NCI-H1092 (cell line): ENCODE measurements at regions not wholly inside any gene's neighbourhood (a gene's known extent, or its start where the extent isn't known, plus 50 kb on each side); places are given as distances from the start of the nearest gene placed in this dataset.

Experiments used
- DNase-seq: peaks from one replicate; lab custom pipeline; 2025; lab: John Stamatoyannopoulos, UW

DNA sequence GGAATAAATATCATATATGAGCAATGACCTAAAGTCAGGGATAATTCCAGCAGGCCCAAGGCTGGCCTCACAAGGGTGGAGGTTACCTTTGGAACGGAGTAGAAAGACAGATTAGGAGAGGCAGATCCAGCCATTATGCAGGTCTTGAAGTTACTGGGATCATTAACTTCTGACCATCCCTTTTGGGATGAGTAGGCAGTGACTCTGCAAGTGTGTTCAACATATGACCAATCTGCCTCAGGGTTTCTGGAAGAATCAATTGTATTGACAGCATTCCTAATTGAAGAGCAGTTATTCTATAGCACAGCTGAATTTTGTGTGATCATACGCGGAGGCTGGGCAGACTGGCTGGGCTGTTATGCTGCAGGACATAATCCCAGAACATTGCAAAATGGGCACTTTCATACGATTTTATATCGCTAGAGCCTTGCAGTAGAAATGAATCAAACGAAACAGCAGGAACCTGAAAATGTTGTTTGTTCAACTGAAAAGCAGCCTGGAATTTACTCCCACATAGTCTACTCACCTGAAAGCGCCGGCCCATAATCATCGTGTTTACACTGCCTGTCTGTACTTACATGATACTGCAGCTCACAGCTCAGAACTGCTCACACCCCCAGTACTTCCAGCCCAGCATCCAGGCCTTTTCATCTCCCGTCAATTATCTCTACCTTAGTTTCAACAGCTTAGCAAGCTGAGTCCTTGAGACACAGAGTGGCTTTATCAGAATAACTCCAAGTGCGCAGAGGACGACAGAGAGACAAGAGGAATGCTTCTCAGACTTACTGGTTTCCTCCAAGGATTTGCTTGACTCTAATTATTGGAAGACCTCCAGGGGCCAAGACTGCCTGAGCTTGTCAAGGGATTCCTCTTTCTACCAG lies 556.1 kb downstream of the EFNB2 start:
- no peak for DNase-seq

DNA sequence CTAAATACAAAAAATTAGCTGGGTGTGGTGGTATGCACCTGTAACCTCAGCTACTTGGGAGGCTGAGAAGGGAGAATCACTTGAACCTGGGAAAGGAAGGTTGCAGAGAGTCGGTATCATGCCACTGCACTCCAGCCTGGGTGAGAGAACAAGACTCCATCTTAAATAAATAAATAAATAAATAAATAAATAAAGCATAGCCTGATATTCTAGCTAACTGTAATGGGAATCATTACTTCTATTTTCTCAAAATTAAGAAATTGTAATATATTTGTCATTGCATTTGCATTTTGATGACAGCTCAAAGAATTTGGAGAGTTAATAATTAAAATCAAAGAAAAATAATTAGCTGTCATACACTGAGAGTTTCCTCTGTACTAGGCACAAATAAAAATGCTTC lies 561.1 kb downstream of the EFNB2 start:
- DNase-seq: no peak

DNA sequence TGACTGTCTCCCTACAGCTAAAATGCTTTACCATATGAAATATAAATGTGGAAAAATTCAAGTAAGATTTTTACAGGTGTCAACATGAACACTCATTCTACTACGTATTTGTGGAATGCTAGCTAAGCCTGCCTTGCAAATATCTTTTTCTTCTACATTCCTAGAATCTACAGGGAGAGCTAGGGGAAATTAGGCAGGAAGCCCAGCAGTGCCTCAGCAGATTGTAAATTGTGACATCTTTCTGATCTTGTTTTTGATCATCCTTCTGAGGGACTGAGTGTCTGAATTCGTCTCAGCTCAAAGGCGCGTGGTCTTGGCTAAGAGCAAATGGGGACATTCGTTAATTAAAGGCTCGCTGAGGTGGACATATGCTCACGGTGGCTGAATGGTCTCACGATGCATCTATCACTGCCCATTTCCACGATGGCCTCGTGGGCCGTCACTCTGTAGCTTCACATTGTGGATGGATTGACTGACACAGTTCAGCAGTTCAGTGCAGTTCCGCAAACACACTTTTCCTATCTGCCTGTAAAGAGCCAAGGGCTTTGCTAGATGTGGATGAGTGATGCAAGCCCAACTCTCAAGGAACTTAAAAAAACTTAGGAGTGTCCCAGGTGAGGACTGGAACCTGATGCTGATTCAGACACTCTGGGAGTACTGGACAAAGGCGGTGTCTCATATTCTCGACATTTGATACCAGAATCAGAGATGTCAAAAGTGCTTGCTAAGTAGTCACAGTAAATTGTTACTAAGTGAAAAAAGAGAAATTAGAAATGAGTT lies 562.5 kb downstream of the EFNB2 start:
- no peak for DNase-seq

DNA sequence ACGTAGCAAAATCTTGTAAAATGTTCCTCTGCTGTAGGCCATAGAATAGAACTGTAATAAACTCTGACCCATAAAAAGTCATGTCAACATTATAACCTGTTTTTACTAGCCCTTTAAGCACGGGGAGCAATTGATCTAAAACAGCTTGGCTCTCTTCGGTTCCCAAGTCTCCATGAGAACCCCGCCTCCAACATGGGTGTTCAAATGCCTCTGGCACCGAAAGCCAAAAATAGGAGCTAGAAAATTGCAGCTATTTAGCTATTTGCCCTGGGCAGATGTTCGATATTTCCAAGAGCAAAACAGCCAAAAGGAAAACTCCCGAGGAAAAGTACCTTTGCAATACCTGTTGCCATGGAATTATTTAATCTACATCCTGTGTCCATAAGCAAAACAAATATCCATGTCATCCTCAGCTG lies 563.1 kb downstream of the EFNB2 start:
- DNase-seq: no peak

DNA sequence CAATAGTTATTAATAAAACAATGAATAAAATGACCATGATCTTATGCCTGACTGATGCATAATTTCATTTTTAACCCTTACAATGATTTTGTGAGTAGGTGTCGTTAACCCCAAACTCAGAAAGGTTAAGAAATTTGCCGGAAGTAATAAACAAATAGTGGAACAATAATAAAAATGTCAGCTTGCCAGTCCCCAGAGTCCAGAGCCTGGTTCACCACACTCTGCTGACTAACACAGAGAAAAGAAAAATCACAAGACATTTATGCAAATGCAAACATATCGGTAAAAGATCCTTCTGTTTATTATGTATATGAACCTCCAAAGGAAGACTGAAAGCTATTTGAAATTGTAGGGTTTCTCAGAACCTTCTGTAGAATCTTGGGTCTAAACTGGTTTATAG lies 563.7 kb downstream of the EFNB2 start:
- no peak for DNase-seq

DNA sequence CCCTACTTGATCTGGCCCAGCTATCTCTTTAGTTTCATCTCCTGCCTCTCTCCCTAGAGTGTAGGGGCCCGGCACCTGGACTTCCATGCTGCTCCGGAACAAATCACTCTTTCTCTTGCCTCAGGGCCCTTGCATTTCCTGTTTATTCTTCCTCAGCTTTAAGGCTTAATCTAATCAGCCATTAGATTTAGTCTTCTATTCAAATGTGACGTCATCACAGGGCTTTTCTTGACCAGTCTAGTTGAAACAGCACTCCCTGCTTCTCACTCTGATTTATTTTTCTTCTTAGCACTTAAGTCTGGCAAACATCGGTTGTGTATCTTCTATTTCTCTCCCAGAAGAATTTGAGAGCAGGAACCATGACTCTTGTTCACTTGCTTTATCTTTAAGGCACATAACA lies 564.1 kb downstream of the EFNB2 start:
- no peak for DNase-seq

DNA sequence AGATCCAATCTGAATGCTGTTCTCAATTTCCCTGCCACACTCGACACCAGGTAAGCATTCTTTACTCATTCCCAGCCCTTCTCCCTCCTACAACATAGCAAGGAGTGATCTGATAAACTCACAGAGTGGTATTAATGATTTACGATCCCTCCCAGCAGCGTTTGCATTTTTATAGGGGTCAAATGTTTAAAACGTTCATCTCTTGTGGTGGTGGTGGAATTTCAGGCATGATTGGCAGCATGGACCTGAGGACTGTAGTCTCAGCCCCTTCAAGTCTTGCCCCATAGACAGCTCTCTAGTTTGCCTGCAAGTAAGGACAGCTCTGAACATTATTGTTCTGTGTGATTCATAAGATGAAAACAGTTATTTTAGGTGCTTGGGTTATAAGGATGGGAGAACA lies 565.7 kb downstream of the EFNB2 start:
- DNase-seq: no peak

DNA sequence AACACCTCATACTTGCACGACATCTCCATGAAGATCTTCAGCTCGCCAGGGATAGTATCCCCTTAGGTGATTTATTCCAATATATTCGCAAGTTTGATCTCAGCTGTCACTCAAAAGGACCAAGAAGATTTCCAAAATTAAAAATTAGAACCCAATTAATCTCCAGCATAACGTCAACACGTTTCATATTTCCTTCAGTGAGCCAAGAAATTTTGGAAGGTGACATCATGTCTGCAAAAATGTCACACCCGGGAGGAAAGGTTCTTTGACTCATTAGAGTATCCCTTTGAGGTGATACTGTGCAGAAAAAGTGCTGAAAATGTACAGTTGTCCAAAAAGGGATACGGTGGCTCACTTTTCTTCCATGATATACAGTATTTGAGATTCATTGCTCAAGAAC lies 569.6 kb downstream of the EFNB2 start:
- DNase-seq: no peak

DNA sequence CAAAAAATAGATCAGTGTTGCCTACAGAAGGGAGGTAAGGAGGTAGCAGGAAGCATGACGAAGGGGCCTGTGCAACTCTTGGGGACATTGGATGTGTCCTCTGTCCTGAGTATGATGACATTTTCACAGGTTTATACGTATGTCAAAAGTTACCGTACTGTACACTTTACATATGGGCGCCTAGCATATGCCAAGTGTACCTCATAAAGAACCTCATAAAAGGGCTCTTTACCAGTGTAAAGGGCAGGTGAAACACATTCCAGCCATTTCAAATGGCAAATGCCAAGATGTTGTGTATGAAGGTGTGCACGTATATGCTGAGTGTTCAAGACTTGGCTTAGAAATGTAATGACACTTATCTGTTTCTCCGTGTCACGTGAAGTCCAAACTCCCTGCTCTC lies 573.4 kb downstream of the EFNB2 start:
- no peak for DNase-seq

DNA sequence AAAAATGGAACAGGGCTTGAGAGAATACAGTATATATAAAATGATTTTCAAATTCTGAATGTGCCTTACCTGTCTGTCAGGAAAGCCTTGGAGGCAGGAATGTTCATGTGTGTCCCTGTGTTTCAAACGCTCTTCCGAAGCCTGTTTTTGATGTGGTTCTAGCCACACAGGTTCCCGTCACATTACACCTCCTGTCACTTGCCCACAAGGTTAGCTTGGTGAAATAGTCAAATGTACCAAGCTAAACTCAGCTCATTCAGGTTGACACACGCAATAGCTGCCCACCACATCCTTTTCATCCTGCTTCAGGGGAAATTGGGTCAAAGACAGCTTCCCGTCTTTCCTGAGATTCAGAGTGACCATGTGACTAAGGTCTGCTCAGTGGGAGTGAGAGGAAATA lies 574.0 kb downstream of the EFNB2 start:
- DNase-seq: no peak

DNA sequence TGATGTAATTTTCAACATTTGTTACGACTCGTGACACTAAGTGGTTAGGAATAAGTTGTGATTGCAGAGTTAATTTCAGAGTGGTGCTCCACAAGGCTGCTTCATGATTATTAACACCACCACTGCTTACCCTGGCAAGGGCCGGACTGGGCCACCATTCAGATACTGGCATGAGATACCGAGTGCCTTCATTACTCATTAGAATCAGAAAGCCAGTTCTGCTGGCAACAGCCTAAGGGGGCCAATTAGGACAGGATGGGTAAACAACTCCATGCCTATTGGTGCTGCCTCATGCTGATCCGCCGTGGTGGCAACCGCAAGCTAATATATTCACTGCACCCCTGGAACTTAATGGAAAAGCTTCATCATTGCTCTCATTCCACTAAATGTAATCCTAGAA lies 575.1 kb downstream of the EFNB2 start:
- DNase-seq: no peak

DNA sequence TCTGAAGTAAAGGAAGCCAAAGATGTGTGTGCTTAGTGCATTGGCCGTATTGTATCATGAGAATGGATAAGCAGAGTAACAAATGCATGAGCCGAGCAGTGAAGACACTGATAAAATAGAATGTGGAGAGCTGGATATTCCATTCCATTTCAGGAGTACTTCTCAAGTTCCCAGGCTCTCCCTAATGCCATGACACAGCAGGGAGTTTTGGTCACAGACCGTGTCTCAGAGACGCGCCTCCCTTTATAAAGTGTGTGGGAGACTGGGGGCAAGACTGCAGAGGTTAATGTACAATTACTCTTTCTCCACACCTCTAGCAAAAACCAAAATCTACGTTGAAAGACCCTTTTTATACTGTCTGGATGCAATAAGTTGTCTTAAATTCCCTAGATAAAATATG lies 575.6 kb downstream of the EFNB2 start:
- no peak for DNase-seq

DNA sequence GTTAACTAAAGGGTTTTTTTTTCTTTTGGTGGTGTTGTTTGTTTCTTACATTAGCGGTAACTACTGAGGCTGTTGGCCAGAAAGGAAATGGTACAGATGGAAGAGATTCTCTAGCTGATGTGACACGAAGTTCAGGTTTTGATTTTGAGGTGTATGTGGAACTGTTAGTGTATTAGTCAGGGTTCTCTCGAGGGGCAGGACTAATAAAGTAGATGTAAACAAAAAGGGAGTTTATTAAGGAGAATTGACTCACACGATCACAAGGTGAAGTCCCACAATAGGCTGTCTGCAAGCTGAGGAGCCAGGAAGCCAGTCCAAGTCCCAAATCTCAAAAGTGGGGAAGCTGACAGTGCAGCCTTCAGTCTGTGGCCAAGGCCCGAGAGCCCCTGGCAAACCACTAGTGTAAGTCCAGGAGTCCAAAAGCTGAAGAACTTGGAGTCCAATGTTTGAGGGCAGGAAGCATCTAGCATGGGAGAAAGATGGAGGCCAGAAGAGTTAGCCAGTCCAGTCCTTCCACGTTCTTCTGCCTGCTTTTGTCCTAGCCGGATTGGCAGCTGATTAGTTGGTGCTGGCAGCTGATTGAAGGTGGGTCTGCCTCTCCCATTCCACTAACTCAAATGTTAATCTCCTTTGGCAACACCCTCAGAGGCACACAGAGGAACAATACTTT lies 577.6 kb downstream of the EFNB2 start:
- DNase-seq: no peak

DNA sequence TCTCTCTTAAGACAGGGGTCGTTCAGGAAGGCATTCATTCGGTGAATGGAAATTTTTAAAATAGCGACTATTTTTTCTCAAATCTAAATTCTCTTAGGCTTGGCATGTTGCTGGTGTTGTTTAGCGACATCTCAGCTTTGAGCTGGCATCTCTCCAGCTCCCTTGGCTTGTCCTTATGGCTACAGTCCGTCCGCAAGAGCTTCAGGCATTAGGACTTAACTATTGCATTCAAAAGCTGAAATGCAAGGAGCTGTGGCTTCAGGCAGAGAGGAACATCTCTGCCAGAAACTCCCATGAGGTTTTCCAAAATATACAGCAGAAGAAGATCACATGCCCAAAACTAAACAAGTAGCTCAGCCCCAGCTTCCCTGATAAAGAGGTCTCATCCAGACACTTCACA lies 578.5 kb downstream of the EFNB2 start:
- no peak for DNase-seq

DNA sequence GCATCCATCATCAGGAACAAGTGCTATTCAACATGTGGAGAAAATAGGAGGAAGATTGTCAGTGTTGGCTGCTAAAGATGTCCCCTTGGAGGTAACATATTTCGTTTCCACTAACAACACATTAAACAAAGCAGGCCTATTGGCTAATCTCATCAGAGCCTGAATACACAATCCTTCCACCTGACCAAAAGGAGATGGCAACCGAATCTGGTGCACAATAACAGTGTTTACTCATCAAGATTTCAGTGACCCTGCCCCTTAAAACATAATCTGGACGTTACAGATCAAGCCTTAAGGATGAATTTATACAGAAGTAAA lies 582.5 kb downstream of the EFNB2 start:
- no peak for DNase-seq

DNA sequence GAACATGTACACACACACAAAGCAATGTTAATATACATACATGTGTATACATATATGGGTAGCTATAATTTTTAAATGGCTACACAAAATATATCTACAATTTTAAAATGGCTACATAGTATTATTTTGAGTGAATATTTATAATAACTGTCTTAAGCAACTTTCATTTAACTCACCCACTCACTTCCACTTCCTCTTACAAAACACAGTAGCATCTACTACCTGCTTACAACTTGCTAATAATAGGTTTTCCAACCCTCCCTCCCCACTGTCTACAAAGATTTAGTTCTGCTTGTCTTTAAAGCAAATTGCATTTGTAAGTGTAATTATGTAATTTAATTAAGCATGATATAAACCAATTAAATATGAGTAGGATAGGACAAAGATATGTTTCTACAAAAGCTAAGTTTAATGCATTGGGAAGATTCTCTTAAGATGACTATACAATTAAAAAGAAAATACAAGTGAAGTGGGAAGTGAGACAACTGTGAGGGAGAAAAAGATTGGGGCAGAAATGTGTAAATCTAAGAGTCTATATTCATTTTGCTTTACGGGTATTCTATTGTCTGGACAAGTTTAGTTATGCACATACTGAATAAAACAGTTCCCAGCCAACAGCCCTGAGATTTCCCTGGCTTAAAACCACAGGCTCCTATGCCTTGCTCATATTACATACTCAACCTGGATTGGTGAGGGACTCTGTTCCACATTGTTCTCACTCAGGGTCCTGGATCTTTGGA lies 583.1 kb downstream of the EFNB2 start:
- DNase-seq: no peak

DNA sequence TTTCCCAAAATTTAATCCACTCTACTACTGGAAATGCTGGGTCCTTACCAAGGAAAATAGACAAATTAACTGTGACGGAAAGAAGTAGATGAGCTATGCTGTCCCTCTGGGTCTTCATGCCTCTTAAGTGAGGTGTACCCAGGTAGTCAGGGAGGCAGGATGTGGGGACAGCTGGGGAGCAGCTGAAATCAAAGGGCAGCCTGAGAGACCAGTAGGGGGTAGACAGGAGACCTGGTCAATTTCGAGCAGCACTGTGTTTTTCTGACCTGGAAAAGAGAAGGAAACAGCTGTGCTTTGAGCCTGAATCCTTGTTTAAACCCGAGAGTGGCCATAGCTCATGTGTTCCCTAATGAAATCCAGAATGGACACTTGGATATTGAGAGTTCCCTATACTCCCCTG lies 587.3 kb downstream of the EFNB2 start:
- no peak for DNase-seq

DNA sequence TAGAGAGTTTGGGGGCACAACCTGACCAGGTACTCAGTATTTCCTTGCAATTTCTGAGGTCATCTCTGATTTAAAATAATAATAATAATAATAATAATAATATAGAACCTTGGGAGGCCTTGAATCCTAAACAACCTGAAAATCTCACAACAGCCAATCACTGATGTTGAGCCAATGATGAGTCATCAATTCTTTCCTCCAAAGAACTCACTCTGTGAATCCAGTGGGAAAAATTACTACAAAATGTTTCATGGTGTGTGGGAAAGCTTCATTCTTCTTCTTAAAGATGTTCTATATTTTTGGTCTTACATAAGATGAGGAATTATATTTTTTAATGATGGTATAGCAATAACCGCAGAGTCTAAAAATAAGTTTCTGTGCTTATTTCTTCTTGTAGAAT lies 594.6 kb downstream of the EFNB2 start:
- no peak for DNase-seq

DNA sequence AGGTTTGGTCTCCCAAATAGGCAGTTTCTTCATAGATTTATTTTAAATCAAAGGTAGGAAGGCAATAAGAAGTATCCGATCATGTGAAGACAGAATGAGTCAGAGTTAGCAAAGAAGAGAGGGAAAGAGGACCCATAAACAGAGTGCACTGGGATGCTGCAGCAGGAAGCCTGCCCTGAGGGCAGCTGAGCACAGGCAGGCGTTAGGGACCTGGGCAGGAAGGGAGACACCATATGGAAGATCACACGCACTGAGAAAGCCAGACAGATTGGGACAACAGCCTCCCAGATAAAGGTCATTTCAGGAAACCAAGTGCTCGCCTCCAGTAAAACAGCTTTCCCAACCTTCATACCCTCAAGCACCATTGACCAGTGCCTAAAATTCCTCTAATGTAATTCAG lies 598.0 kb downstream of the EFNB2 start:
- DNase-seq: no peak

DNA sequence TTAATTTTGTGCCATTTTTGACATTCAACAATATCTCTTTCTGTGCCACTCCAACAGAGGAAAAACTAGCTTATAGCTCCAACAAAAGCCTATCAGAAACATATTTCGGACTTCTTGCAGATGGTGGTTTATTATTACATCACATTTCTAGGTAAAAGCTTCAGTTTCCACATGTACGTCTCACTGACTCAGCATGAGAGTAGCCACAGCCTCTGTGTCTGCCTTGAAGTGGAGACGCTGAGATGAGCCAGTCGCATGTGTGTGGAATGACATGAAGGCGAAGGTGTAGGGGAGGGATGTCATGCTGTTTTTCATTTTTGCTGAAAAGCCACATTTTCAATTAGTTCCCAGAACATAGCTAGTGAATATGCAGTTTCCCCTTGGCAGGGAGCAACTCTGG lies 598.6 kb downstream of the EFNB2 start:
- DNase-seq: no peak

DNA sequence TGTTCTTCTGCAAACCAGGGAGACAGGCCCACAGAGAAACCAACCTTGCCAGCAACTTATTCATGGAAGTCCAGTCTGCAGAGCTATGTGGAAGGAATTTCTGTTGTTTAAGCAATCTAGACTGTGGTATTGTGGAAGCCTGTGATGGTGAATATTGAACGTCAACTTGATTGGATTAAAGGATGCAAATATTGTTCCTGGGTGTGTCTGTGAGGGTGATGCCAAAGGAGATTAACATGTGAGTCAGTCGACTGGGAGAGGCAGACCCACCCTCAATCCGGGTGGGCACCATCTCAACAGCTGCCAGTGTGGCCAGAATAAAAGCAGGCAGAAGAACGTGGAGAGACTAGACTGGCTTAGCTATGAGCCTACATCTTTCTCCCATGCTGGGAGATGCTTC lies 606.0 kb downstream of the EFNB2 start:
- no peak for DNase-seq

DNA sequence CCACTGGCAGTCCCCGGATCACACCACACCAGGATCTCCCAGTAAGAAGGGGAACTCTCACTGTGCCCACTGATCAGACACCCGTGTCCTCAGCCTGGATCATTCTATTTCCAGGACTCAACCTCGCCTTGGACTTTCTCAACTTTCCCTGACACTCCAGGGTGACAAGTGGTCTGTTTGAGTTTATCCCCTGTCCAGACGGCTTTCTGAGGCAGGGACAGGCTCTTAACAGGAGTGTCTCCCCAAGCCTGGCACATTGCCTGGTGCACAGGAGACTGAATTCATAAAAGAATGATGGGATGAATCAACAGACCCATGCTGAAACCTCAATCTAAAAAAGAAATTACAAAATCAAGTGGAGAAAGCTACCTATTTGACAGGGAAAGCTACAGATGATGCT lies 606.6 kb downstream of the EFNB2 start:
- no peak for DNase-seq
